A549 (cell line): ENCODE measurements at regions not wholly inside any gene's neighbourhood (a gene's known extent, or its start where the extent isn't known, plus 50 kb on each side); places are given as distances from the start of the nearest gene placed in this dataset.
A peak's percentile ranks its signal among the peaks of the same experiment; 100 is the strongest.

Source experiments
- EP300 ChIP-seq, 2 experiments: fragments of >200 bp; sonication (Bioruptor Twin); formaldehyde crosslinking; IDR thresholded peaks; 2 replicates in 1 of 2; 3 replicates in 1 of 2; pipeline ENCODE4 v1.6.1; 2016 to 2017
- HOXA7 ChIP-seq: fragments of 250-450 bp; sonication (Bioruptor Pico); IDR thresholded peaks from 2 replicates; pipeline ENCODE4 v1.5.0; 2020; ENCODE audit warnings: mild to moderate bottlenecking, moderate library complexity
- TF ChIP-seq, protein P1 (sequence below): fragments of >200 bp; sonication (Bioruptor Twin); formaldehyde crosslinking; IDR thresholded peaks from 3 replicates; pipeline ENCODE4 v1.5.1; 2016

GRCh38 chr10:57919864-57920263 lies 347.8 kb downstream of the IPMK start:
- TF ChIP-seq, protein P1, sequence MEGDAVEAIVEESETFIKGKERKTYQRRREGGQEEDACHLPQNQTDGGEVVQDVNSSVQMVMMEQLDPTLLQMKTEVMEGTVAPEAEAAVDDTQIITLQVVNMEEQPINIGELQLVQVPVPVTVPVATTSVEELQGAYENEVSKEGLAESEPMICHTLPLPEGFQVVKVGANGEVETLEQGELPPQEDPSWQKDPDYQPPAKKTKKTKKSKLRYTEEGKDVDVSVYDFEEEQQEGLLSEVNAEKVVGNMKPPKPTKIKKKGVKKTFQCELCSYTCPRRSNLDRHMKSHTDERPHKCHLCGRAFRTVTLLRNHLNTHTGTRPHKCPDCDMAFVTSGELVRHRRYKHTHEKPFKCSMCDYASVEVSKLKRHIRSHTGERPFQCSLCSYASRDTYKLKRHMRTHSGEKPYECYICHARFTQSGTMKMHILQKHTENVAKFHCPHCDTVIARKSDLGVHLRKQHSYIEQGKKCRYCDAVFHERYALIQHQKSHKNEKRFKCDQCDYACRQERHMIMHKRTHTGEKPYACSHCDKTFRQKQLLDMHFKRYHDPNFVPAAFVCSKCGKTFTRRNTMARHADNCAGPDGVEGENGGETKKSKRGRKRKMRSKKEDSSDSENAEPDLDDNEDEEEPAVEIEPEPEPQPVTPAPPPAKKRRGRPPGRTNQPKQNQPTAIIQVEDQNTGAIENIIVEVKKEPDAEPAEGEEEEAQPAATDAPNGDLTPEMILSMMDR = no peak
- TF ChIP-seq EP300 (IDR thresholded peaks at IDR 0.05) (peak in 1 of 2 experiments; percentile 57; a peak in 2 of 5 replicates), HOXA7 (no peak)
